ENCODE measurements at regions not wholly inside any gene's neighbourhood (a gene's known extent, or its start where the extent isn't known, plus 50 kb on each side); places are given as distances from the start of the nearest gene placed in this dataset.

- no peaks in the 10 kb centered on the region for H3K9me1 ChIP-seq (replicated peaks; ENCODE audit: control insufficient read depth, extremely low read depth, insufficient read depth, low read length)
- H3K9ac ChIP-seq (replicated peaks; ENCODE audit: extremely low read depth, insufficient read depth, low read length), result no peak overlapping the region
- CTCF ChIA-PET, result no interaction called here
- DNase-seq (ENCODE audit: low read depth, low spot score) (no peak), FAIRE-seq (no peak)
- H3K4me3 ChIP-seq (replicated peaks in 1 of 3; ENCODE audit: insufficient read depth in 1 of 3, low read depth in 1 of 3, low read length in 3 of 3), result no peak overlapping the region
- H3K27me3 ChIP-seq (ENCODE audit: control insufficient read depth in 2 of 2, insufficient read depth in 2 of 2, low read length in 2 of 2), result no peaks in the 10 kb centered on the region
- H3K36me3 ChIP-seq (ENCODE audit: control insufficient read depth in 2 of 2, extremely low read depth in 1 of 2, insufficient read depth in 2 of 2, low read length in 2 of 2), result no peaks in the 10 kb centered on the region
- H3K27ac ChIP-seq (ENCODE audit: insufficient read depth, low read depth, low read length), result no peak overlapping the region
- no peak overlapping the region for H2AFZ ChIP-seq (ENCODE audit: low read depth, low read length)
- H4K20me1 ChIP-seq (replicated peaks; ENCODE audit: control insufficient read depth, extremely low read depth, insufficient read depth, low read length), result no peaks in the 10 kb centered on the region
- intact Hi-C loops (cut with micrococcal nuclease) (no loop called here), dilution Hi-C loops (cut with MboI; ENCODE audit: extremely low pct_ligation_motif_present, low sequenced_read_pairs) (no loop called here)
- no TSS peak for BruUV-seq (replicated peaks)
- no peaks in the 10 kb centered on the region for H3K79me2 ChIP-seq (ENCODE audit: control insufficient read depth, insufficient read depth, low read length)
- no peaks in the 10 kb centered on the region for H3K4me1 ChIP-seq (ENCODE audit: control insufficient read depth, extremely low read depth, insufficient read depth, low read length)
- no peak overlapping the region for H3K4me2 ChIP-seq (ENCODE audit: insufficient read depth, low read length)
- POLR2A ChIA-PET, result interaction anchor here (0.6 kb wide), 1 partner anchor 197 kb away, joined by 3 read pairs; no protein-coding TSS in a partner anchor
- no peaks in the 10 kb centered on the region for H3K9me3 ChIP-seq (replicated peaks; ENCODE audit: control insufficient read depth, insufficient read depth, low read length)
- TF ChIP-seq POLR2AphosphoS5 (IDR thresholded peaks at IDR 0.05; ENCODE audit: insufficient read depth, low read depth, low read length) (no peak), MAX (IDR thresholded peaks at IDR 0.05; ENCODE audit: insufficient read depth, insufficient read length) (no peak), MYC (IDR thresholded peaks at IDR 0.05; ENCODE audit: low read depth, low read length) (no peak), GATA2 (IDR thresholded peaks at IDR 0.05; ENCODE audit: insufficient read depth, insufficient read length, low read depth, low read length) (no peak), CTCF (IDR thresholded peaks at IDR 0.05; ENCODE audit: extremely low read depth in 1 of 2, insufficient read depth in 1 of 2, low read depth in 1 of 2, low read length in 2 of 2) (no peak), POLR2A (IDR thresholded peaks at IDR 0.05; ENCODE audit: low read depth, low read length) (no peak), JUN (IDR thresholded peaks at IDR 0.05; ENCODE audit: borderline replicate concordance, insufficient read depth, insufficient read length, low read depth) (no peak), EZH2 (IDR thresholded peaks at IDR 0.05; ENCODE audit: borderline replicate concordance, low read depth, low read length, severe bottlenecking) (no peak), FOS (IDR thresholded peaks at IDR 0.05; ENCODE audit: borderline replicate concordance, insufficient read depth, low read length) (no peak)
Observed at GRCh38 chr5:93054424-93055163, 526.4 kb downstream of the NR2F1-AS1 start.

Data from endothelial cell of umbilical vein (primary cell).